SU-DHL-6 (cell line): ENCODE measurements at regions not wholly inside any gene's neighbourhood (a gene's known extent, or its start where the extent isn't known, plus 50 kb on each side); places are given as distances from the start of the nearest gene placed in this dataset.

Experiments used
- H2AFZ ChIP-seq: fragments of 200-600 bp; sonication (generic); 2 replicates; pipeline ENCODE4 v1.6.1; 2014; ENCODE audit warnings: low read depth, mild to moderate bottlenecking, moderate library complexity, mixed read lengths, antibody characterized with exemption, low read length; ENCODE audit not compliant: severe bottlenecking
- H3F3A ChIP-seq: fragments of 200-600 bp; shearing (Covaris generic); 2 replicates; pipeline ENCODE4 v1.6.0; 2016; ENCODE audit warnings: antibody characterized with exemption, mild to moderate bottlenecking; ENCODE audit not compliant: insufficient read depth
- H3K27ac ChIP-seq: fragments of 200-600 bp; sonication (generic); 2 replicates; pipeline ENCODE4 v1.5.1; 2016; ENCODE audit warnings: low read depth, mild to moderate bottlenecking, low read length, moderate library complexity, mixed read lengths
- H3K27me3 ChIP-seq: fragments of 200-600 bp; sonication (generic), shearing (Covaris generic); 2 replicates; pipeline ENCODE4 v1.6.0; 2014; ENCODE audit warnings: mild to moderate bottlenecking, low read length
- H3K36me3 ChIP-seq: fragments of 200-600 bp; sonication (generic); 2 replicates; pipeline ENCODE4 v1.6.1; 2014; ENCODE audit warnings: mild to moderate bottlenecking, low read length, mixed read lengths
- H3K4me2 ChIP-seq: fragments of 300-600, 200-600 bp; shearing (Covaris generic), sonication (generic); 2 replicates; pipeline ENCODE4 v1.6.0; 2014; ENCODE audit warnings: low read length, low read depth, mild to moderate bottlenecking; ENCODE audit not compliant: poor library complexity, severe bottlenecking
- H3K4me3 ChIP-seq: fragments of 200-600 bp; sonication (generic); 2 replicates; pipeline ENCODE4 v1.5.1; 2014; ENCODE audit warnings: antibody characterized with exemption, low read length, mild to moderate bottlenecking, mixed read lengths; ENCODE audit not compliant: insufficient read depth, poor library complexity, severe bottlenecking
- H3K79me2 ChIP-seq: fragments of 200-600 bp; sonication (generic); 2 replicates; pipeline ENCODE4 v1.6.1; 2014; ENCODE audit warnings: mild to moderate bottlenecking, low read length, moderate library complexity; ENCODE audit not compliant: insufficient read depth
- H3K9ac ChIP-seq: fragments of 200-600 bp; sonication (generic); 2 replicates; pipeline ENCODE4 v1.7.0; 2014; ENCODE audit warnings: mild to moderate bottlenecking, low read length
- H3K9me2 ChIP-seq: fragments of 200-600 bp; sonication (generic); replicated peaks from 2 replicates; pipeline ENCODE4 v1.6.1; 2014; ENCODE audit warnings: low read length; ENCODE audit not compliant: insufficient read depth
- H3K9me3 ChIP-seq: fragments of 200-600 bp; sonication (generic); 2 replicates; pipeline ENCODE4 v1.6.1; 2014; ENCODE audit warnings: low read length, mixed read lengths; ENCODE audit not compliant: insufficient read depth
- H4K20me1 ChIP-seq: fragments of 200-600 bp; sonication (generic); 2 replicates; pipeline ENCODE4 v1.6.1; 2014; ENCODE audit warnings: low read depth, mild to moderate bottlenecking, antibody characterized with exemption, low read length, moderate library complexity, mixed read lengths
- EZH2phosphoT487 ChIP-seq: fragments of 200-600 bp; sonication (generic), shearing (Covaris generic); conservative IDR thresholded peaks from 2 replicates; pipeline ENCODE4 v1.6.1; 2018; ENCODE audit warnings: mild to moderate bottlenecking, antibody characterized with exemption, low read length, moderate library complexity, mixed read lengths
- TF ChIP-seq, protein P1 (sequence below): fragments of 200-600 bp; sonication (generic); IDR thresholded peaks from one replicate; pipeline ENCODE4 v1.5.1; 2017; ENCODE audit warnings: antibody characterized with exemption, mild to moderate bottlenecking, low read length, moderate library complexity; ENCODE audit not compliant: insufficient read depth, poor library complexity, severe bottlenecking

GRCh38 chr14:99072433-99072832 lies 199.6 kb downstream of the BCL11B start:
- no peak overlapping the region for H3K27ac ChIP-seq
- no peaks in the 10 kb centered on the region for H3F3A ChIP-seq
- H3K4me3 ChIP-seq, result no peak overlapping the region
- H3K27me3 ChIP-seq, result no peaks in the 10 kb centered on the region; the same call in 1 of the 2 replicates
- H3K9me3 ChIP-seq, result no peaks in the 10 kb centered on the region
- TF ChIP-seq, protein P1, sequence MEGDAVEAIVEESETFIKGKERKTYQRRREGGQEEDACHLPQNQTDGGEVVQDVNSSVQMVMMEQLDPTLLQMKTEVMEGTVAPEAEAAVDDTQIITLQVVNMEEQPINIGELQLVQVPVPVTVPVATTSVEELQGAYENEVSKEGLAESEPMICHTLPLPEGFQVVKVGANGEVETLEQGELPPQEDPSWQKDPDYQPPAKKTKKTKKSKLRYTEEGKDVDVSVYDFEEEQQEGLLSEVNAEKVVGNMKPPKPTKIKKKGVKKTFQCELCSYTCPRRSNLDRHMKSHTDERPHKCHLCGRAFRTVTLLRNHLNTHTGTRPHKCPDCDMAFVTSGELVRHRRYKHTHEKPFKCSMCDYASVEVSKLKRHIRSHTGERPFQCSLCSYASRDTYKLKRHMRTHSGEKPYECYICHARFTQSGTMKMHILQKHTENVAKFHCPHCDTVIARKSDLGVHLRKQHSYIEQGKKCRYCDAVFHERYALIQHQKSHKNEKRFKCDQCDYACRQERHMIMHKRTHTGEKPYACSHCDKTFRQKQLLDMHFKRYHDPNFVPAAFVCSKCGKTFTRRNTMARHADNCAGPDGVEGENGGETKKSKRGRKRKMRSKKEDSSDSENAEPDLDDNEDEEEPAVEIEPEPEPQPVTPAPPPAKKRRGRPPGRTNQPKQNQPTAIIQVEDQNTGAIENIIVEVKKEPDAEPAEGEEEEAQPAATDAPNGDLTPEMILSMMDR, result no peak
- no peak for TF ChIP-seq EZH2phosphoT487
- H3K79me2 ChIP-seq, result no peaks in the 10 kb centered on the region
- no peaks in the 10 kb centered on the region for H3K36me3 ChIP-seq
- no peak overlapping the region for H3K4me2 ChIP-seq
- H2AFZ ChIP-seq, result no peak overlapping the region
- no peaks in the 10 kb centered on the region for H4K20me1 ChIP-seq
- no peaks in the 10 kb centered on the region for H3K9me2 ChIP-seq
- H3K9ac ChIP-seq, result no peak overlapping the region

- no peak overlapping the region for H3K4me2 ChIP-seq
- no peaks in the 10 kb centered on the region for H3K9me3 ChIP-seq
- H3K27me3 ChIP-seq, result no peaks in the 10 kb centered on the region; the same call in 1 of the 2 replicates
- H3K36me3 ChIP-seq, result no peaks in the 10 kb centered on the region
- no peaks in the 10 kb centered on the region for H3K79me2 ChIP-seq
- no peak overlapping the region for H3K27ac ChIP-seq
- no peaks in the 10 kb centered on the region for H3F3A ChIP-seq
- no peak overlapping the region for H3K9ac ChIP-seq
- no peaks in the 10 kb centered on the region for H3K9me2 ChIP-seq
- no peaks in the 10 kb centered on the region for H4K20me1 ChIP-seq
- TF ChIP-seq, protein P1, result no peak
- TF ChIP-seq EZH2phosphoT487, result no peak
- H3K4me3 ChIP-seq, result no peak overlapping the region
- H2AFZ ChIP-seq, result no peak overlapping the region
Measured at GRCh38 chr14:99072956-99073355, 199.0 kb downstream of the BCL11B start.

DNA sequence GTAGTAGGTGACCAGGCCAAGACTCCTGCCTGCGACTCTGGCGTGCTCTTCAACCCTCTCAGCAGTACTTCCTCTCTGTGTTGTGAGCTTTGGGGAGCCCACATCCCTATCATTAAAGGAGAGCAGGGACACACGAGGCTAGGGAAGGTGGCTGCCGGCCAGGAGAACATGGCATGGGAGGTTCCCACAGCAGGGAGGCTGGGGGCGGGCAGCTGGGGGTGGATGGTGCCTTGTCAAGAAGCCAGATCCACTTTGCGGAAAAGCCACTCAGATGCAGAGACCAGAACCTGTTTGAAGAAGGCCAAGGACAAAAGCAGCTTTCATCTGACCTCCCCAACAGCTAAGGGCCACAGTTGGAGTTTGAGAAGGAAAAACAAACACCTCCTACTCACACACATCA lies 198.6 kb downstream of the BCL11B start:
- no peak for TF ChIP-seq EZH2phosphoT487
- TF ChIP-seq, protein P1, result no peak
- H3K27ac ChIP-seq, result no peak overlapping the region
- no peaks in the 10 kb centered on the region for H4K20me1 ChIP-seq
- no peaks in the 10 kb centered on the region for H3K9me3 ChIP-seq
- no peak overlapping the region for H3K4me2 ChIP-seq
- no peaks in the 10 kb centered on the region for H3K9me2 ChIP-seq
- no peaks in the 10 kb centered on the region; the same call in 1 of the 2 replicates for H3K27me3 ChIP-seq
- no peaks in the 10 kb centered on the region for H3F3A ChIP-seq
- no peak overlapping the region for H3K9ac ChIP-seq
- H2AFZ ChIP-seq, result no peak overlapping the region
- H3K36me3 ChIP-seq, result no peaks in the 10 kb centered on the region
- H3K4me3 ChIP-seq, result no peak overlapping the region
- H3K79me2 ChIP-seq, result no peaks in the 10 kb centered on the region

DNA sequence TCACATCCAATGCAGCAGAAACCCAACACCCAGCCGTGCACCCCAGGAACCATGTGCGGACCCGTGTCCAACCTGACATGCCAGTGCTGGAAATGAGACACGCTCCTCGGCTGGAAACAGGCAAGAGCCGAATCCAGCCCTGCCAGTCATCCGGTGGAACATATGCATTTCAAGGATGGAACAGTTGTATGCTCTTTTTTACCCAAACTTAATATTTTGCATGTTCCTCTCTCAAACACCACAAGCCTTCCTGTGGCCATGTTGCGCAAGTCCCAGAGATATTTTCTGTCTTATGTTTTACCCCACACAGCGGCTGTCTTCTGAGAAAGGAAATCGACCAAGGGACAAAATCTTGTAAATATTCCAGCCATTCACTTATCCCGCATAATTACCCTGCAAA lies 196.9 kb downstream of the BCL11B start:
- Histone ChIP-seq H3K4me2 (no peak overlapping the region), H3K36me3 (no peaks in the 10 kb centered on the region), H4K20me1 (no peaks in the 10 kb centered on the region), H3F3A (no peaks in the 10 kb centered on the region), H3K27ac (no peak overlapping the region), H3K9me3 (no peaks in the 10 kb centered on the region), H3K27me3 (no peaks in the 10 kb centered on the region; the same call in 1 of the 2 replicates), H2AFZ (no peak overlapping the region), H3K9ac (no peak overlapping the region), H3K79me2 (no peaks in the 10 kb centered on the region), H3K4me3 (no peak overlapping the region), H3K9me2 (no peaks in the 10 kb centered on the region)
- no peak for TF ChIP-seq EZH2phosphoT487
- TF ChIP-seq, protein P1, result no peak
